GM18861 (cell line): ENCODE measurements at regions not wholly inside any gene's neighbourhood (a gene's known extent, or its start where the extent isn't known, plus 50 kb on each side); places are given as distances from the start of the nearest gene placed in this dataset.
"Not testable (repeated sequence)": the region's sequence is repeated elsewhere in the genome, so short reads cannot be mapped to it uniquely, and the experiment has no call there.

Experiments
- ATAC-seq: cut with Tn5 transposase; IDR thresholded peaks from one replicate; pipeline ENCODE4 v1.9.1; 2021; ENCODE audit not compliant: unreplicated experiment

- ATAC-seq = no peak
These were observed 421.9 kb upstream of the FTMT start for GRCh38 chr5:121429761-121430160.

GRCh38 chr5:121430538-121430937 is 421.1 kb upstream of the FTMT start:
- ATAC-seq = no peak

DNA sequence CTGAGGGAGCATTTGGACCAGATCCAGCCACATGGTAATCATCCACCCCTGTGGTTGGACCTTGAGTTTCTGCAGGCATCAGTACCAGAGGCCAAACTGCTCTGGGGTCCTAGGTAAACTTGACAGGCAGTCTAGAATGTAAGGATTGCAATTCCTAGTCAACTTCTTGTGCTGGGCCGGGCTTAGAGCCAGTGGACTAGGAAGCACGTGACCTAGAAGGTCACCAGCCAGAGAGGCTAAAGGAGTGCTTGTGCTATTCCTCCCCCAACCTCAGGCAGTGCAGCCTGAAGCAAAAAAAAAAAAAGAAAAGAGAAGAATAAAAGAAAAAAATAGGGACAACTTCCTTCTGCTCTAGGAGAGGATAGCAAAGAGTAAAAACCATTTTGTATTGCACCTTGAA is 406.2 kb upstream of the FTMT start:
- no peak for ATAC-seq

DNA sequence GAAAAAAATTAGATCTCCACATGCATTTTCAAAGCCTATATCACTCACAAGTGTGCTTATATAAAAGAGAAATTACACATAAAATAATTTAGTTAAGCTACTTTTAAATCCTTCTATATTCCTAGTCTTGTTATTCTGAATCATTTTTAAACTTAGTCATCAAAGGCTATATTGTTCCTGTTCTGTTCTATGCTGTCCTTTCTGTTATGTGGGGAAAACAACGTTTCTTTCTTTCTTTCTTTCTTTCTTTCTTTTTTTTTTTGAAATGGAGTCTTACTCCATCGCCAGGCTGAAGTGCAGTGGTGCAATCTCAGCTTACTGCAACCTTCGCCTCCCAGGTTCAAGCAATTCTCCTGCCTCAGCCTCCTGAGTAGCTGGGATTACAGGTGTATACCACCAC is 389.2 kb upstream of the FTMT start:
- no peak for ATAC-seq

DNA sequence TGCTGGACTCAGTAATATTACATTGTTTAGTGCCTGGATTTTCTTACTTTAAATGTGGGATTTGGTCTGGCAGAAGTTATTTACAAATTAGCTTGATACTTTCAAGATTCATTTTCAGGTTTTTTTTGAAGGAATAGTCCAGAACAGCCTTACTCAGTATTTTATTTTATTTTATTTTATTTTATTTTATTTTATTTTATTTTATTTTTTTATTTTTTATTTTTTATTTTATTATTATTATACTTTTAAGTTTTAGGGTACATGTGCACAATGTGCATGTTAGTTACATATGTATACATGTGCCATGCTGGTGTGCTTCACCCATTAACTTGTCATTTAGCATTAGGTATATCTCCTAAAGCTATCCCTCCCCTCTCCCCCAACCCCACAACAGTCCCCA is 380.5 kb upstream of the FTMT start:
- not testable (repeated sequence) for ATAC-seq

DNA sequence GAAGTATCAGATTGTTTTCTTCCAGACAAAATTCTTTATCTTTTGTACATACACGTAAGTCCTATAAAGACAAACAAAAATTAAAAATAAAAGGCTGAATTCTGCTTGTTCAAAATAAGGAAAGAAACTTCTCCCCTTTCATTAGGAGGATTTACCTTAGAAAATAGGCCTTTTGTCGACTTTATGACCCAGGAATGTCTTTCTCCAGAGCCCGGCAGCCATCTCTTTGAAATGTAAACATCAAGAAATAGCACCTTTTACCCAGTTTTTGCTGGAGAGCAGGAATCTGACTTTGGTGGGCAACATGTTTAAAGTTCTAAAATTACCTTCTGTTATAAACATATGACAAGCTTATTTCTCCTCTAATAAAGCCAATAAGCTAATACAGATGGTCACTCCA is 373.0 kb upstream of the FTMT start:
- ATAC-seq = no peak

- no peak for ATAC-seq
These were observed 372.3 kb upstream of the FTMT start for GRCh38 chr5:121479337-121479736.

- ATAC-seq = no peak
These were observed 366.4 kb upstream of the FTMT start for GRCh38 chr5:121485281-121485680.

- ATAC-seq = not testable (repeated sequence)
These were observed 365.7 kb upstream of the FTMT start for GRCh38 chr5:121485999-121486398.

DNA sequence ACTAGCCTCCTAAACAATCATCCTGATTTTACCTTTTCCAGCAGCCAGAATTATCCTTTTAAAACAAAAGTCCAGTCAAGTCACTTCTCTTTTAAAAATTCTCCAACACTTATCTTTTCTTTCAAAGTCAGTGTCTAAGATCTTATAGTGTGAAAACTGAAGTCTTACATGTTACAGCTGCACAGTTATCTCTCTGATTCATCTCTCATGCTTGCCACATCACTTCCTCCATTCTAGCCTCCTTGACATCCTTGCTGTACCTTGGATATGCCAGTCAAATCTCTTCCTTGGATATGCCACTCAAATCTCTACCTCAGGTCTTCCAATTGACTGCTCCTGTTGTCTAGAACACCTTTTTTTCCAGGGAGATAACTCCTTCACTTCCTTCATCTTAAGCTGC is 361.7 kb upstream of the FTMT start:
- no peak for ATAC-seq

GRCh38 chr5:121497176-121497575 is 354.5 kb upstream of the FTMT start:
- no peak for ATAC-seq

- no peak for ATAC-seq
These were observed 351.4 kb upstream of the FTMT start for GRCh38 chr5:121500310-121500709.

- no peak for ATAC-seq
These were observed 348.4 kb upstream of the FTMT start for GRCh38 chr5:121503111-121503840.

- no peak for ATAC-seq
These were observed 334.7 kb upstream of the FTMT start for GRCh38 chr5:121516997-121517396.

- ATAC-seq = no peak
These were observed 326.0 kb upstream of the FTMT start for GRCh38 chr5:121525706-121526105.

- ATAC-seq = no peak
These were observed 324.8 kb upstream of the FTMT start for GRCh38 chr5:121526908-121527307.

DNA sequence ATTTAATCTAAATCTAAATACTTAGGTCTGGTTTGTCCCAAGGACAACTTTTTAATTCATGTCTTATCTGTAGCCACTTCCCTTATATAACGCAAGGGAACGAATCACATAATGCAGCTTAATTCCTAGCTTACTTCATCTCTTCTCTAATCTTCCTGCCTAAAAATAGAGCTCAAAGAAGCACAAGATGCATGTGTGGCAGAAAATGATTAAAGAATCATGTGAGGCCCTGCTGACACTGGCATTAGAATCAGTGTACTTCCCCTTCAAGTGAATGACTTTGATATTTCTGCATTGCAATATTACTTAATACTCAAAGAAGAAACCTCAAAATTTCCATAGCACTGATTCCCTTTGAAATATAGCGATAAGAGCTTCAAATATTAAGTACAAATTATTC is 317.9 kb upstream of the FTMT start:
- ATAC-seq = no peak

- ATAC-seq = no peak
These were observed 300.7 kb upstream of the FTMT start for GRCh38 chr5:121550989-121551388.

DNA sequence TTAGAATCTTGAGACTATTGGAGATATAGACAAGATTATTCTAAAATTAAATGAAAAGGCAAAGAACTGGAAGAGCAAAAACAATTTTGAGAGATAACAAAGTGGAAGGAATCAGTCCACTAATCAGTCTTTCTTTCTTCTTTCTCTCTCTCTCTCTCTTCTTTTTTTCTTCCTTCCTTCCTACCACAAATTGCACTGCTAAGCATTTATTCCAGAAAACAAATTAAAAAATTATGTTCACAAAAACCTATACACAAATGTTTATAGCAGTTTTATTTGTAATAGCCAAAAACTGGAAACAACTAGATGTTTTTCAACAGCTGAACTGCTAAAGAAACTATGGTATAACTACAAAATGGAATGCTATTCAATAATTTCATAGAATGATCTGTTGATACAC is 291.9 kb upstream of the FTMT start:
- ATAC-seq = no peak

DNA sequence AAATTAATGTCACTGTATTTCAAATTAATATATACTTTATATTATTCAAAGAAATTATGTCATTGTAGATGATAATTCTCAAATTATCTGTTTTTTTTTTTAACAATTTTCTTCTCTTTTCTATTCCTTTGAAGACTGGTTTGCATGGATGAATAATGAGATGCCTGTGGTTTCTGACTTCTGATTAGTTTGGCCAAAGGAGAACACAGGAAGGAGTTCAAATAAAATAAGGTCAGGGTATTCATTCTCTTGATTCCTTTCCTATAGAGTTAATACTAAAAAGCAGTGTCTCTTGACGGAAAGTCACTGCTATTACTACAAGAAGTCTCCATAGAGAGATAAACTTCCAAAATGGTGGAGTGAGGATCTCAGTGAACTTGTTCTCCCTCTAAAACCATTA is 279.6 kb upstream of the FTMT start:
- no peak for ATAC-seq

DNA sequence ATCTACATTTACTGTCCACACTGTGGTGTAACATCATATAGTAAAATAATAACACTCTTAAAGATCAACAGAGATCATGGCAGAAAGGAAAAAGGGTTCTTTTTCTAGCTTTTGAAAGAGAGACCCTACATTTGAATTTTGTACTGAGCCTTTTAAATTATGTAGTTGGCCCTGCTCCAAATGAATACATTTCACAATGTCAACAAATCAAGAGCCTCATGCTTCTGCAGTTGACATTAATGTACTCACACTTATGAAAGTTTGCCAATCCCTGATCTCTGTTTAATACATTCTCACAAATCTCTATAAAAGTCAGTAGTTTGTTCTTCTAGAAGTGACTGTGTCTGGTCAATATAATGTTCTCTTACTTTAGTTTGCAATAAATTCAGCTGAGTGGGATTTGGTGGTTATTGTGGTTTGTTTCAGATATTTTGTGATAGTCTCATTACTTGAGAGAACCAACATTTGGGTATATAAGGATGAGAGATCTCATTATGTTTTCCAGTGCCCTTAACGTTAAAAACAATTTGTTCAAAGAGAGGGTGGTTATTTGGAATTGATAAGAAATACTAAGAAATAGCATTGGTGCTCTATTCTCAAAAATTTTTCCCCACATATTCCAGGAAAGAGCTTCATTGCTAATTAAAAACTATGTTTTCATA is 277.8 kb upstream of the FTMT start:
- no peak for ATAC-seq

GRCh38 chr5:121581588-121581987 is 270.1 kb upstream of the FTMT start:
- ATAC-seq = no peak

DNA sequence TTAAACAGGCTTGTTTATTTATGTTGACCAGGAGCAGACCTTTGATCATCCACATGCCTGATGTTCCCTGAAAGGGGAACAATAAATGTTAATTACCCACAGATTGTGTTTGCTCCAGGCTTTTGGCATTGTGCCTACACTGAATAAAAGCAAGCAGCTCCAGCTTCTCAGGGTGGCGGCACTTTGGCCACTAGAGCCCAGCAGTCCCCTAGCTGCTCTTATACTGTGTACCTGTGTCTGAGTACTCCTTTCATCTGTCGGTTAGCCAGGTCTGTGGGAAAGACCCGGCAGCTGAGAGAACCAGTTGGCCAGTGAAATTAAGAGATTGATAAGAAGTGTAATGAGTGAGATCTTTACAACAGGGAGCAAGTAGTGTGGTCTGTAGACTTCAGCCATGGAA is 254.8 kb upstream of the FTMT start:
- no peak for ATAC-seq
